Uterus (tissue), 3 donors: ENCODE measurements at regions not wholly inside any gene's neighbourhood (a gene's known extent, or its start where the extent isn't known, plus 50 kb on each side); places are given as distances from the start of the nearest gene placed in this dataset.
"Not testable (repeated sequence)": the region's sequence is repeated elsewhere in the genome, so short reads cannot be mapped to it uniquely, and the experiment has no call there.

Experiments
- DNase-seq, 2 donors: peaks; one replicate each; pipeline ENCODE4 v3.0.0-alpha.2; 2019 to 2020
- H3K27ac ChIP-seq, 2 donors: fragments of 200-600 bp; sonication (generic); 1 replicate in 1 of 2; 2 replicates in 1 of 2; pipeline ENCODE4 v1.5.1; 2016 to 2018
- H3K27me3 ChIP-seq, 2 donors: fragments of 200-600 bp; sonication (generic); one replicate each; pipeline ENCODE4 v1.5.1; 2018 to 2019; ENCODE audit warnings: control low read depth in 1 of 2
- H3K36me3 ChIP-seq, 2 donors: fragments of 200-600 bp; sonication (generic); one replicate each; pipeline ENCODE4 v1.5.1; 2019; ENCODE audit warnings: control low read depth in 1 of 2
- H3K4me1 ChIP-seq, 2 donors: fragments of 200-600 bp; sonication (generic); one replicate each; pipeline ENCODE4 v1.5.1; 2018 to 2019; ENCODE audit warnings: control low read depth in 1 of 2
- H3K4me3 ChIP-seq, 2 donors: fragments of 200-600 bp; sonication (generic); 1 replicate in 1 of 2; 2 replicates in 1 of 2; pipeline ENCODE4 v1.5.1; 2018 to 2019; ENCODE audit warnings: mild to moderate bottlenecking in 1 of 2
- H3K9me3 ChIP-seq, 2 donors: fragments of 200-600 bp; sonication (generic); one replicate each; pipeline ENCODE4 v1.5.1; 2019; ENCODE audit warnings: control low read depth in 1 of 2
- POLR2A ChIP-seq, 2 donors: fragments of 450-650 bp; IDR thresholded peaks; one replicate each; pipeline ENCODE4 v1.6.1; 2016; ENCODE audit warnings: antibody characterized with exemption in 2 of 2, mild to moderate bottlenecking in 1 of 2, moderate library complexity in 1 of 2
- intact Hi-C: fragments of 100-400 bp; cut with DNase I; formaldehyde crosslinking; loops from one replicate; pipeline ENCODE4 v1.15.1; 2023; ENCODE audit warnings: low total_unique reads
- TF ChIP-seq, protein P1 (sequence below), 4 experiments: fragments of 200-600 bp in 2 of 4; fragments of 450-650 bp in 2 of 4; sonication (generic) in 2 of 4; IDR thresholded peaks; one replicate each; pipeline ENCODE4 v1.5.1; 2016 to 2019; ENCODE audit warnings: antibody characterized with exemption in 4 of 4, mild to moderate bottlenecking in 2 of 4, moderate library complexity in 1 of 4
- donor health status: DM: yes; HTN: yes; CAD: no.

DNA sequence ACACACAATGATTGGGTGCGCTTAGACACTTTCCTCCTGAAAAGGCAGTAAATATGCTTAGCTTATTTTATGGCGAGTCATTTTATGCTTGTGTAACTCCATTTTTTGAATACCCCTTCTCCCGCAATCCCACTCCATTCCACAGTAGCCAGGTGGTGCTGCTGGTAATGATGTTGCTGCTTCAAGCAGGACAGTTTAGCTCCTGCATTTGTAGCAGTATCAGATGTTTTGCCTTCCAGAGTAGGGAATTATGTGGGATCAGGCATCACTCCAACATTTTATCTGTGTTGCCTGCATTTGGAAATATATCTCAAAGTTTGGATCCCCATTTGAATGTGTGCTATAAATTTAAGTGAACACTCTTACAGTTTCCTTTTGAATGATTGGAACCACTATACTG lies 302.1 kb upstream of the SGO1 start:
- Histone ChIP-seq H3K4me1 (no peaks in the 10 kb centered on the region), H3K9me3 (no peaks in the 10 kb centered on the region), H3K4me3 (no peak overlapping the region), H3K27me3 (no peaks in the 10 kb centered on the region), H3K27ac (no peak overlapping the region), H3K36me3 (no peaks in the 10 kb centered on the region)
- DNase-seq = no peak
- intact Hi-C loops = no loop called here
- no peak for TF ChIP-seq POLR2A (IDR thresholded peaks at IDR 0.05)
- TF ChIP-seq, protein P1, sequence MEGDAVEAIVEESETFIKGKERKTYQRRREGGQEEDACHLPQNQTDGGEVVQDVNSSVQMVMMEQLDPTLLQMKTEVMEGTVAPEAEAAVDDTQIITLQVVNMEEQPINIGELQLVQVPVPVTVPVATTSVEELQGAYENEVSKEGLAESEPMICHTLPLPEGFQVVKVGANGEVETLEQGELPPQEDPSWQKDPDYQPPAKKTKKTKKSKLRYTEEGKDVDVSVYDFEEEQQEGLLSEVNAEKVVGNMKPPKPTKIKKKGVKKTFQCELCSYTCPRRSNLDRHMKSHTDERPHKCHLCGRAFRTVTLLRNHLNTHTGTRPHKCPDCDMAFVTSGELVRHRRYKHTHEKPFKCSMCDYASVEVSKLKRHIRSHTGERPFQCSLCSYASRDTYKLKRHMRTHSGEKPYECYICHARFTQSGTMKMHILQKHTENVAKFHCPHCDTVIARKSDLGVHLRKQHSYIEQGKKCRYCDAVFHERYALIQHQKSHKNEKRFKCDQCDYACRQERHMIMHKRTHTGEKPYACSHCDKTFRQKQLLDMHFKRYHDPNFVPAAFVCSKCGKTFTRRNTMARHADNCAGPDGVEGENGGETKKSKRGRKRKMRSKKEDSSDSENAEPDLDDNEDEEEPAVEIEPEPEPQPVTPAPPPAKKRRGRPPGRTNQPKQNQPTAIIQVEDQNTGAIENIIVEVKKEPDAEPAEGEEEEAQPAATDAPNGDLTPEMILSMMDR (IDR thresholded peaks at IDR 0.05) = no peak

DNA sequence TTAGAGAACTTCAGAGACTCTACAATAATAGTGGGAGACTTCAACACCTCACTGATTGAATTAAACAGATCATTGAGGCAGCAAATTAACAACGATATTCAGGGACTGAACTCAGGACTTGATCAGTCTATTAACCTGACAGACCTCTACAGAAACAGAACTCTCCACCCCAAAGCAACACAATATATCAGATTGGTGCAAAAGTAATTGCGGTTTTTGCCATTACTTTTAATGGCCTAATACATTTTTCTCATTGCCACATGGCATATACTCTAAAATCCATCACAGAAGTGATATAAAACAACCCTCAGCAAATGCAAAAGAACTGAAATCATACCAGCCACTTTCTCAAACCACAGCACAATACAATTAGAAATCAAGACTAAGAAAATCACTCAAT lies 298.1 kb upstream of the SGO1 start:
- no peaks in the 10 kb centered on the region for H3K4me1 ChIP-seq
- no peak overlapping the region for H3K4me3 ChIP-seq
- TF ChIP-seq POLR2A (IDR thresholded peaks at IDR 0.05) = no peak
- TF ChIP-seq, protein P1 (IDR thresholded peaks at IDR 0.05) = no peak
- intact Hi-C loops = no loop called here
- no peaks in the 10 kb centered on the region for H3K9me3 ChIP-seq
- H3K27ac ChIP-seq = no peak overlapping the region
- H3K36me3 ChIP-seq = no peaks in the 10 kb centered on the region
- H3K27me3 ChIP-seq = no peaks in the 10 kb centered on the region
- no peak for DNase-seq

DNA sequence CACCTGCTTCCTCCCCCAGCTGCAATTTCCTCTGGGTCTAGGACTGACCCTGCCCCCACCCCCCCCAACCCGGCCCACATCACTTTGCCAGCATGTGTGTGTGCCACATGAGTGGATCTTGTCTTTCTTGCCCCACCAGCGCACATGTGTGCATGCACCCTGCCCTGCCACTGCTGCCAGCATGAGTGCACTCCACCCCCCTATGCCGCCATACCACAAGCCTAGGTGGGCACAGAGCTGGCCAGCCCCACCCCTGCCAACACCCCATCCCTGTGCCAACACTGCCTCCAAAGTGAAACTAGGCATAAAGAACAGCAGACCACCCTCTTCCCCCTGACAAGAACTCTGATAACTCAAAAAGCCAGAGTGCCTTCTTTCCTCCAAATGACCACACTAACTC lies 296.3 kb upstream of the SGO1 start:
- intact Hi-C loops = no loop called here
- Histone ChIP-seq H3K36me3 (no peaks in the 10 kb centered on the region), H3K4me3 (no peak overlapping the region)

DNA sequence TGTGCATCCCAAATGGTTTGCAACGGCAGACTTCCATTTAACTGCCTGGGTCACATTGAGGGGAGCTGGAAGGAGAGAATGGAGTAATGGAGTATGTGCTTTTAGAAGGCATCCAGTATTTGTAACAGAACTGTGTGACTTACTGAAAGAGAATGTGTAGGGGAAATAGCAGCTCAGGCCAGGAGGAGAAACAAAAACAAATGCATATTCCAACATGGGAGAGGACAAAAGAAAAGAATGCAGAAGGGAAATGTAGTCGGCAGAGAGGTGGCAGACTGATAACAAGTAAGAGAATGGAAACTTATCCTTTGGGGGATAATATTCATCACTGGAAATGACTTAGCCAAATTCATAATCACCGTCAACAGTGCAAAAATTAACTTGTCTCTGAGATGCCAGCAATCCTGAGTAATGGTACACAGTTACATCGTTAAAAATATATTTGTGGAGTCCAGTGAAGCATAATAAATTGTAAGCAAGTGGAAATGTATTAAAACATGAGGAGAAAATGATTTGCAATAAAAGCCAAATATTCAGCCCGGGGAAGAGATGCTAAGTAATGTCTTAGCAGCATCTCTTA lies 294.9 kb upstream of the SGO1 start:
- H3K36me3 ChIP-seq = no peaks in the 10 kb centered on the region
- H3K27ac ChIP-seq = no peak overlapping the region
- intact Hi-C loops = no loop called here
- H3K27me3 ChIP-seq = no peaks in the 10 kb centered on the region
- DNase-seq = no peak
- H3K9me3 ChIP-seq = no peaks in the 10 kb centered on the region
- TF ChIP-seq POLR2A (IDR thresholded peaks at IDR 0.05) = no peak
- TF ChIP-seq, protein P1 (IDR thresholded peaks at IDR 0.05) = no peak
- no peaks in the 10 kb centered on the region for H3K4me1 ChIP-seq
- H3K4me3 ChIP-seq = no peak overlapping the region

More for the DNA sequence above, 296.3 kb upstream of the SGO1 start:
- Histone ChIP-seq H3K27me3 (no peaks in the 10 kb centered on the region), H3K4me1 (no peaks in the 10 kb centered on the region), H3K27ac (no peak overlapping the region), H3K9me3 (no peaks in the 10 kb centered on the region)
- DNase-seq = no peak
- TF ChIP-seq POLR2A (IDR thresholded peaks at IDR 0.05) = no peak
- TF ChIP-seq, protein P1 (IDR thresholded peaks at IDR 0.05) = no peak

DNA sequence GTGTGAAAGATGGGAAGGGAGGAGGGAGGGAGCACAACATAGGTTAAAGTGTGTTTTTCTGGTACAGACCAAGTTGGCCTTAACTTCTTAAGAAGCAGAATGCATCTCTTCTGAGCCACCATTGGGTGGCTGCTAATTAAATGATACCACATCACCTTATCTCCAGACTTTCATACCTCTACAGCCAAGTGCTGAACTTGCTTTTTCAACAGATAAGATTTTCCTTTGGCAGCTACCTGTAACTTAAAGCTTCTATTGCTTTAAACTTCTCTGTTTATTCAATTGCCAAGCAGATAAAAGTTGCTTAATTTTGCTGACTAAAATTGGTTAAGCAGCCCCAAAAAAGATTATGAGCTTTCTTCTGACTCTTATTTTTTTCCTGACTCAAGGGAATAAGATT lies 292.4 kb upstream of the SGO1 start:
- intact Hi-C loops = no loop called here
- Histone ChIP-seq H3K36me3 (no peaks in the 10 kb centered on the region), H3K4me3 (no peak overlapping the region), H3K4me1 (no peaks in the 10 kb centered on the region), H3K27ac (no peak overlapping the region), H3K27me3 (no peaks in the 10 kb centered on the region), H3K9me3 (no peaks in the 10 kb centered on the region)
- TF ChIP-seq, protein P1 (IDR thresholded peaks at IDR 0.05) = no peak
- TF ChIP-seq POLR2A (IDR thresholded peaks at IDR 0.05) = no peak
- DNase-seq = no peak

DNA sequence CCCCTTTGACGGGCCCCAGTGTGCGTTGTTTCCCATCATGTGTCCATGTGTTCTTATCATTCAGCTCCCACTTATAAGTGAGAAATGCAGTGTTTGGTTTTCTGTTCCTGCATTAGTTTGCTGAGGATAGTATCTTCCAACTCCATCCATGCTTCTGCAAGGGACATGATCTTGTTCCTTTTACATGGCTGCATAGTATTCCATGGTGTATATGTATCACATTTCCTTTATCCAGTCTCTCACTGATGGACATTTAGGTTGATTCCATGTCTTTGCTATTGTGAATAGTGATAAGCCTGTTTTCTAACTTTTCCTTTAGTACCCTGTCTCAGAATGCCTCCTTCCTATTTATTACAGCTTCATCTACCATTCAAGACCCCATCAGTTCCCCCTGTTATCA lies 278.2 kb upstream of the SGO1 start:
- H3K9me3 ChIP-seq, H3K27me3 ChIP-seq, H3K27ac ChIP-seq, DNase-seq, H3K4me1 ChIP-seq, H3K36me3 ChIP-seq, H3K4me3 ChIP-seq, intact Hi-C loops: not testable (repeated sequence)
